Astrocyte of the hippocampus (primary cell): ENCODE measurements at regions not wholly inside any gene's neighbourhood (a gene's known extent, or its start where the extent isn't known, plus 50 kb on each side); places are given as distances from the start of the nearest gene placed in this dataset.
"Not testable (repeated sequence)": the region's sequence is repeated elsewhere in the genome, so short reads cannot be mapped to it uniquely, and the experiment has no call there.

Experiments
- DNase-seq: peaks from one replicate; pipeline ENCODE4 v3.0.0; 2011; ENCODE audit warnings: low read depth, low spot score

DNA sequence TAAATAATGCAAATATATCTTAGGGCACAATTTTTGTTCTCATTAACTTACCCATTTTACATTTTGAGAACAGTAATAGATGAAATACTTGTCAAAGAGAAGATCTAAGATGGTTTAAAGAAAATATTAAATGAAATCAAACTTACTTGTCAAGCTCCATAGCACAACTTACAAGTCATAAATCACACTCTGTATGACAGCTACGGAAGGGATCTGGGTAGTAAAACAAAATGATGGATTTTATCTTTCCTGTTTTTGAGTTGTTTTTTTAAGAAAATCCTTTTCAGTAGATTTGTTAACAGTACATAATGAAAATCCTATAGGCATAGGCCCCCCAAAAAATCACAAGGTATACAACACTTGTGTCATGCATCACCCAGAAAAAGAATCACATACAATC, 84.4 kb upstream of the ANTXRL start:
- not testable (repeated sequence) for DNase-seq

DNA sequence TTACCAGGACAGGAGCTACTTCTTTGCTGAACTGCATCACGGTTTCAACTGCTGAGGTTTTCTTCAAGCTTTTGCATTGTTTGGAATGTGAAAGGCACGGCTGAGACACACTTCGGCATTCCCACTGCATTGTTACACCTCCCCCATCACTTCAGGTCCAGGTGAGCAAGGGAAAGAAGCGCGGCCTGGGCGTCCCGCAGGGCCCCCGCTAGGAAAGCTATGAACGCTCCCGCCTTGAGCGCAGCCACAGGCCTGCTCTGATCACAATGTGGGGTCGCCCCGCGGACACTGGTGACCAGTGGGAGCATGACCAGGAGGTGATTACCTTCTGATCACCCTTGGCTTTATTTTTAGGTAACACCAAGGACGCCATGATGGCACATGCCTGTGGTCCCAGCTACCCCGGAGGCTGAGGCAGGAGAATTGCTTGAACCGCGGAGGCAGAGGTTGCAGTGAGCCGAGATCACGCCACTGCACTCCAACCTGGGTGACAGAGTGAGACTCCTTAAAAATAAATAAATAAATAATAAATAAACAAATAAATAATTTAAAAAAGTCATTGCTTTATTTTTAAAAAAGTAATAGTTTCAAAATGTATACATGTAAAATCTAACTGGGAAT, 82.2 kb upstream of the ANTXRL start:
- DNase-seq, result not testable (repeated sequence)

DNA sequence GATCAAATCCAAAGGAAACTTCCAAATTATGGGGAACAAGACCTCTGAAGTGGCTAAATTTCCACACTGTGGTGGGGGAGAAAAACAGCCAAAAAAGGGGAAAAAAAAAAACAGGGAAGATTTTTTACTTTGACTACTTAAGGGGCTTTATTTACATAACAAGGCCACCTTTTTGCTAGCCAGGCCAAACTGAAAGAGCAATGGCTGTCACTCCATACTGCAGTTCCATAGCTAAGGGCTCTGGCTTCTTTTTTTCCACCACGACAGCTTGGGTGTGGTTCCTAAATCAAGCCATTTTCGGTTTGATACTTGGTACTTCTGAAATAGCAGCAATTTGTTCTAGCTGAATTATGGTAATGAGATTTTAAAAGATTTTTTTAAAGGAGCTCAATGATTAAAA, 76.4 kb upstream of the ANTXRL start:
- DNase-seq, result not testable (repeated sequence)

DNA sequence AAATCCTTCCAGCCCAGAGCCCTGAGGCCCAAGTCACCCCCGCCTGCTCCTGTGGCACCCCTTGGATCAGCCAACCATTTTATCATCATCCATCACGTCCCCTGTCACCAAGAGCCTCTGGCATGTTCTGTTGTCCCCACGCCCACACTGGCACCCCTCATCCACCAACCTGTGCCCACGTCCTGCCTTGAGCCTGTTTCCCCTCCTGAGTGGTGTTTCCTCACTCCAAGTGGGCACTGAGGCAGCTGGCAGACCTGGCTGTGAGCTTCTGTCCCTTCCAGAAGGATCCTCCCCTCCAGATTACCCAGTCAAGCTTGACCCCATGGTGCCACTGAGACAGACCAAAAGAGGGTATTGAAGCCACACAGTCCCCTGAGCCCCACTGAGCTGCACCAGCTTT, 71.4 kb upstream of the ANTXRL start:
- no peak for DNase-seq

DNA sequence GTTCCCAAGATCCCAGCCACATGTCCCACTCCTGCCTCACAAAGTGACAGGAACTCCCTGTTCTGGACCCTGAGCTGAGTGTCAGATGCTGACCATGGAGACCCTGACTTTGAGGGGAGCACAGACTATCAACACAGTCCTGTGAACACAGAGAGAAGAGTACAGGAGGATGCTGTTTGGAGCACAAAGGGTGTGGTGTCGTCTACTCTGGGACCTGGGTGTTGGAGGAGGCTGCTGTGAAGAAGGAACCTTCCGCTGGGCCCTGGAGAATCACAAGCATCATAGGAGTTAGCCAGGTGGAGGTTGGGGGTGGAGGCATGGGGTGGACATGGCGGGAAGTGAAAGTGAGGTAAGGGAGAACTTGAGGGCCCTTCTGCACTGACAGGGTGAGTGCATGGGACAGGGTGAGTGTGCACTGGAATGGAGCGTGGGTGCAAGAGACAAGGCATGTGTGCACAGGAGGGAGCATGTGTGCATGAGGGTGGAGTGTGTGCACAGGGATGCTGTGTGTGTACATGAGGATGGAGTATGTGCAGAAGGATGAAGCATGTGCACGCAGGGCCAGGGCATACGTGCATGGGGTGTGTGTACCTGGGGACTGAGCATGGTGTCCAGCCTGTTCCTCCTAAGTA, 70.7 kb upstream of the ANTXRL start:
- no peak for DNase-seq

DNA sequence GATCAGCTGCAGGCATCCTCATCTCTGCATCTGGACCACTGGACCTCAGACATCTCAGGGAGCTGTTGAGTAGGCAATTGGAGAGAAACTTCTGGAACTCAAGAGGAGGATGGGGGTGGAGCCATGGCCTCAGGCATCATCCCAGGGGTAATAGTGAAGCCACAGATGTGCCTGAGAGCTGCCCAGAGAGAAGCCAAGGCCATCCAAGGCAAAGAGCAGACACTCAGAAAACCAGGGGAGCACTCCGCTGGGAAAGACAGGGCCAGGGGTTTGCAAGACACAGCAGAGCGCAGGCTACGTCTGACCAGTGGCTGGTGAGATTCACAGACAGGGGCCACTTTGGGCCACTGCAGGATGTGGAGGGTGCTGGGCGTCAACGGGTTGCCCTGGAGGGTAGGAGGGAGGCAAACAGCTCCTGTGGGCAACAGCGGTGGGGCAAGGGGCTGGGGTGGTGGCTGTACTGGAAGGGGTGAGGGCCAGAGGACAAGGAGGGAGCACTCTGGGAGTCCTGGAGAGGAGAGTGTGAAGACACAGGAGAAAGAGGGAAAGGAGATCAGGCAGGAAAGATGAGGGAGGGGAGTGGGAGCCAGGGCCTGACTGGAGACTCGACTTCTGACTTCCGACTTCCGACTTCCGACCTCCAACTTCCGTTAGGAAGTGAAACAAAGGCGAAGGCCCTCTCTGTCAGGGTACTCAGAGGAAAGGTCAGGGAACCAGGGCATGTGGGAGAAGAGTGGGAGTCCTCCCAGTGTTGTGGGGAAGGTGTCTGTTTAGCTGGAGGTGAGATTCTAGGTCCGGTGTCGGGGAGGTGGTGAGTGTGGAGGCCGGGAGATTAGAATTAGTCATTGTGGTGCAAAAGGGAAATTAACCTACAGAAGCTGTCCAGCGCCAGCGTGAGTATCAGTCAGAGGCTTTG, 69.7 kb upstream of the ANTXRL start:
- no peak for DNase-seq

DNA sequence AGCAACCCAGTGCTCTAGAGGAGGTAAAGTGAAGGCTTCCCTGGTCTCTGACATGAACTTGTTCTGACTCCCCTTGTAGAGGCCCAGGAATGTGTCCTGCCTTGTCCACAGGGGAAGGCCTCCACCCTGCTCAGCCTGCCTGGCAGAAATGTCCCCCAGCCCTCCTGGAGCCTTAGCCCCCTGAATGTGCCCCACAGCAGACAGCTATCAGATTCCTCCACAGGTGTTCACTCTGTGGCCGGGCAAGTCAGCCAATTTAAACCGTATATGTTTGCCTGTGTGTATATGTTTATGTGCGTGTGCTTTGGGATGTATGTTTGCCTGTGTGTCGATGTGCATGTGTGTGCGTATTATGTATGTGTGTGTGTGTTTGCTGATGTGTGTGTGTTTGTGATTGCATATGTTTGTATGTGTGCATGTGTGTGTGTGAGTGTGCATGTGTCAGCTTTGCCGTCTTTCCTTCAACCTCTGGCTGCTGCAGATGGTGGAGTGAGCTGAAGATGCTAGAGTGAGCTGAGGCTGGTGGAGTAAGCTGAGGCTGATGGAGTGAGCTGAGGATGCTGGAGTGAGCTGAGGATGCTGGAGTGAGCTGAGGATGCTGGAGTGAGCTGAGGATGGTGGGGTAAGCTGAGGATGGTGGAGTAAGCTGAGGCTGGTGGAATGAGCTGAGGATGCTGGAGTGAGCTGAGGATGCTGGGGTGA, 68.9 kb upstream of the ANTXRL start:
- DNase-seq, result no peak

DNA sequence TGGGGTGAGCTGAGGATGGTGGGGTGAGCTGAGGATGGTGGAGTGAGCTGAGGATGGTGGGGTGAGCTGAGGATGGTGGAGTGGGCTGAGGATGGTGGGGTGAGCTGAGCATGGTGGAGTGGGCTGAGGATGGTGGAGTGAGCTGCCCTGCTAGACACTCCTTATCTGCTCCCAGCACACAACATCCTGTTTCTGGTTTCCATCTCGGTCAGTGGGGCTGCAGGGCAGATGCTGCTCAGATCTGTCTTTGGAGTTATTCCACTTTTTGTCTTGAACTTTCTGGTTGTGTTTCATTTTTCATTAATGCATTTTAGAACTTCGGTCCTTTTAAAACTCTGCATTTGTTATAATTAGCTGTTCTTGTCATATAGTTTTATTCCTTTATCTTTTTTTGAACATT, 67.9 kb upstream of the ANTXRL start:
- no peak for DNase-seq

DNA sequence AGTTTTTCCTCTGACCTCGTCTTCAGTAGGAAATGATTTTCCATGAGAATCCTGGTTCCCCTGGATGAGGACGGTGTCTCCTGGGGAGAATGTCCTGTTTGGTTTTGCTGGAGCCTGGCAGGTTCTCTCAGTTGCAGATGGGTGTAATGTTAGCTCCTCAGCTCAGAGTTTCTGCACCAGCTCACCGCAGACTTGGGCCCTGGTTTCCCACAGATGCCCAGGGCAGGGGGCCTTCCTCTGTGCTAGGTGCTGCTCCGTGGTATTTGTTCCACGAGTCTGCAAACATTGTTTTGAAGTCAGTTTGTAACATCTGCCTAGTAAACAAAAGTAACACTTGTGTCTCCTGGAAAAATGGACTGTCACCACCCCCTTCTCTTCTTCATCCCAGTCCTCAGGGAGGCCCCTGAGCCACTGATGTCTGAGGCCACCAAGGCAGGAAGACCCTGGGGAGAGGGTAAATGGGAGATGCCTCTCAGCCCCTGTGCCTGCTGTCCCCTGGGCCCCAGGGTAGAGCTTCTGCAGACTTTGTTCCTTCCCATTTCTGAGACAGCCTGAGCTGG, 67.3 kb upstream of the ANTXRL start:
- not testable (repeated sequence) for DNase-seq

DNA sequence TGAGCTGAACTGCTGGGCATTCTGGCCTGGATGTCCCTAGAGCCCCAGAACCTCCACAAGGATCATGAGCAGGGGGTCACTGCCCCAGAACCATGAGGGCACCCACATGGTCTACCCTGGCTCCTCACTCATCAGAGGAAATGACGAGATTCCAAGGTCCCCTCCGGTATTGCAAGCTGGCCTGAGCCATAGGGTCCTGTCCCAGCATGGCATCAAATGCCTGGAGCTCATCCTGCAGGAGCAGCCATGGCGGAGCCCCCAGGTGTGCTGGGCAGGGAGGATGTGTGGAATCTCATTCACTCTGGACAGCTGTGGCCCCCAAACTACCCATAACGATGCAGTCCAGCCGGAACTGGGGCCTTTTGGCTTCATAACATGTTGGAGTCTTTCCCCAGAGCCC, 66.6 kb upstream of the ANTXRL start:
- no peak for DNase-seq

DNA sequence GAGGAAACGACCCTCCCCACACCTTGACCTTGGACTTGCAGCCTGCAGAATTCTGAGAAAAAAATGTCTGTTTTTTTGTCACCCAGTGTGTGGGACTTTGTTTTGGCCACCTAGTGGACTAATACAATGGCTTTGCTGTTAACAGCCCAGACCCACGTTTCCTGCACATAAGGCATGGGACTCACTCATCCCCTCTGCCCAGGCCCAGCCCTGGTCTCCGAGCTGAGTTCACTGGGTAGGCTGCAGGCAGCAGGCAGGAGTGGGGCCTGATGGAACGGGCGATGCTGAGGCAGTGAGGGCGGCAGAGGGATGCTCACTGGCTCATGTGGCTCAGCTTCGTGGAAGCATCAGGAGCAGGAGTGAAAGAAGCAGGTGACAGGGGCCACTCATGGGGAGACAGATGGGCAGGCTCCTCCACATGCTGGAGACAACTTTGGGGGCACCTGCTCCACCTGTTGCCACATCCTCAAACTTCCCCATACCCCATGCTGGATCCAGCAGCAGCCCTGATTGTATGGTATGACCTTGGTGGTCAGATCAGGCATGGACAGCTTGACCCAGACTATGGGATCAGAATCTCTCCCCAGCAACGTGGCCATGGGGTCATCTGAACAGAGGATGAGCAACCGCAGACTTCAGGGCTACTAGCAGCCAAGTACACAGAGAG, 65.8 kb upstream of the ANTXRL start:
- DNase-seq, result no peak

DNA sequence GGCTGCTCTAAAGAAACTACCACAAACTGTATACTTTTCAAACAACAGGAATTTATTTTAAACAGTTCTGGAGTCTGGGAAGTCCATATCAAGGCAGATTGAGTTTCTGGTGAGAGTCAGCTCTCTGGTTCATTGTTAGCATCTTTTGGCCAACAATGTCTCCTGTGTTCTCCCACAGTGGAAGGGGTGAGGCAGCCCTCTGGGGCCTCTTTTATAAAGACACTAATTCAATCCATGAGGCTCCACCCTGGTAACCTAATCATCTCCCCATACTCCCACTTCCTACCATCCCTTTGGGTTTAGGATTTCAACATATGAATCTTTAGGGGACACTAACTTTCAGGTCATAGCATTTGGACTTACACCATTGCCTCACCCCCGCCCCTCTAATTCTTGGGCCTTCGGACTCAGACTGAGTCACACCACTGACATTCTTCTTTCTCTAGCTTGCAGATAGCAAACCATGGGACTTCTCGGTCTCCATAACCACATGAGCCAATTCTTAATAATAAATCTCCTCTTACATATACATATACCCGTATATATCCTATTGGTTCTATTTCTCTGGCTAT, 64.3 kb upstream of the ANTXRL start:
- no peak for DNase-seq

DNA sequence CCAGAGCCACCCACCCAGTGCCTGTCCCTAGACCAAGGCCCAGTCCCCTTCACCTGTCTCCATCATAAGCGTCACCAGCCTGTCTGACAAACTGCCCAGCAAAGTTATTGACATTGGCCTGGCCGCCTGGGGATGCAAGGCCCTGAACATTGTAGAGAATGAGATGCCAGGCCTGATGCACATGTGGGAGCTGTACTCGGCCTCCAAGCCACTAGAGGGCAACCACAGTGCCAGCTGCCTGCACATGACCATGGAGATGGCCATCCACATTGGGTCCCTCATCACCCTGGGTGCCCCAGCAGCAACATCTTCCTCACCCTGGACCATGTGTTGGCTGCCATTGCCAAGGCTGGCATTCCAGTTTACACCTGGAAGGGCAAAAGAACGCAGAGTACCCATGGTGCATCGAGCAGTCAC, 63.7 kb upstream of the ANTXRL start:
- DNase-seq, result no peak

DNA sequence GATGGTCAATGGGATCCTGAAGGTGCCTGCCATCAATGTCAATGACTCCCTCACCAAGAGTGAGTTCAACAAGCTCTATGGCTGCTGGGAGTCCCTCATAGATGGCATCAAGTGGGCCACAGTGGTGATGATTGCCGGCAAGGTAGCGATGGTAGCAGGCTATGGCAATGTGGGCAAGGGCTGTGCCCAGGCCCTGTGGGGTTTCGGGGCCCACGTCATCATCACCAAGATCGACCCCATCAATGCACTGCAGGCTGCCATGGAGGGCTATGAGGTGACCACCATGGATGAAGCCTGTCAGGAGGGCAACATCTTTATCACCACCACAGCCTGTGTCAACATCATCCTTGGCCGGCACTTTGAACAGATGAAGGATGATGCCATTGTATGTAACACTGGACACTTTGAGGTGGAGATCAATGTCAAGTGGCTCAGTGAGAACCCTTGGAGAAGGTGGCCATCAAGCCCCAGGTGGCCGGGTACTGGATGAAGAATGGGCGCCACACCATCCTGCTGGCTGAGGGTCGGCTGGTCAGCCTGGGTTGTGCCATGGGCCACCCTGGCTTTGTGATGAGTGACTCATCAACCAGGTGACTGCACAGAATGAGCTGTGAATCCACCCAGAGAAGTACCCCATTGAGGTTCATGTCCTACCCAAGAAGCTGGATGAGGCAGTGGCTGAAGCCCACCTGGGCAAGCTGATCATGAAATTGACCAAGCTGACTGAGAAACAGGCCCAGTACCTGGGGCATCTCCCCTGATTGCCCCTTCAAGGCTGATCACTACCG, 63.0 kb upstream of the ANTXRL start:
- no peak for DNase-seq

DNA sequence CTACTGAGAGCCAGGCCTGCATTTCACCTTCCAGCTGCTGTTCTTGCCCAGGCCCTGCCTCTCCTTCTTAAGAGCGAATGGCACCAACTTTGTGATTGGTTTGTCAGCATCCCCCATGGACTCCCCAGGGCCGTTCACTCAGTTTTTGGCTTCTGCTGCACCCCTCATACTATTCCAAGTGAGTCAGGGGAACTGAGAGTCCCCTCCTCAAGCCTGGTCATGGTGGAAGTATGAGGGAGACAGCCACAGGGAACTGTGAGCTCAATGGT, 62.4 kb upstream of the ANTXRL start:
- DNase-seq, result no peak

DNA sequence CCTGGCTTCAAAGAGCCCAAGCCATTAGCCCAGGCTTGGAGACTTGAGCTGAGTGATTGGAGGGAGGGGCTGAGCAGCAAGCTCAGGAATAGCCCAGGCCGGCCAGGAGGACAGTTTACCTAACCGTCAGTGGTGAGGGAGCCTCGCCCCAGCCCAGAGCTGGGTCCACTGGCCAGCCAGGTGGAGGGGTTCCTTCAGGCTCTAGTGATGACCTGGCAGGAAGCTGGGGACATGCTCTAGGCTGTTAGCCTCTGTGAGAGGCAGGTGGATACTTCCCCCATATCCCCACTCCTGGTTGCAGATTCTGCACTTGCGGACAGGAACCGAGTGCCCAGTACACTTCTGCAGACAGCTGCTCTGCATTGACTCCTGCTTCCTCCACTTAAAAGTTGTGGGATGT, 61.2 kb upstream of the ANTXRL start:
- no peak for DNase-seq

DNA sequence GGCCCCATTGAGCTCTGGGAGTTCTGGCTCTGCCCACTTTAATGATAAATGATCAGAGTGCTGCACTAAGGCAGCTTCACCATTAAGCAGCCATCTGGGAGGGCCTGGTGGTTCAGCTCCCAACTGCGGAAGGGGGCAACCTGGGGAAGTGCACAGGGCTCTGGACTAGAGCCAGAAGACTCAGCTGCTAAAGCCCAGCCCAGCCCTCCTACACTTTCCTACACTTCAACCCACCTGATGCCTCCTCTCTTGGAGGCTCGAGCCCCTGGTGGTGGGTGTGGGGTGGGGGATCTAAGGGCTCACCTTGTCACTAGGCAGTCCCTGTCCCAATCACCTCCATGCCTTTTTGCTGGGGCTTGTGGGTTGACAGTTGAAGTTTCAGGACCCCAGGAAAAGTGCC, 60.6 kb upstream of the ANTXRL start:
- no peak for DNase-seq

DNA sequence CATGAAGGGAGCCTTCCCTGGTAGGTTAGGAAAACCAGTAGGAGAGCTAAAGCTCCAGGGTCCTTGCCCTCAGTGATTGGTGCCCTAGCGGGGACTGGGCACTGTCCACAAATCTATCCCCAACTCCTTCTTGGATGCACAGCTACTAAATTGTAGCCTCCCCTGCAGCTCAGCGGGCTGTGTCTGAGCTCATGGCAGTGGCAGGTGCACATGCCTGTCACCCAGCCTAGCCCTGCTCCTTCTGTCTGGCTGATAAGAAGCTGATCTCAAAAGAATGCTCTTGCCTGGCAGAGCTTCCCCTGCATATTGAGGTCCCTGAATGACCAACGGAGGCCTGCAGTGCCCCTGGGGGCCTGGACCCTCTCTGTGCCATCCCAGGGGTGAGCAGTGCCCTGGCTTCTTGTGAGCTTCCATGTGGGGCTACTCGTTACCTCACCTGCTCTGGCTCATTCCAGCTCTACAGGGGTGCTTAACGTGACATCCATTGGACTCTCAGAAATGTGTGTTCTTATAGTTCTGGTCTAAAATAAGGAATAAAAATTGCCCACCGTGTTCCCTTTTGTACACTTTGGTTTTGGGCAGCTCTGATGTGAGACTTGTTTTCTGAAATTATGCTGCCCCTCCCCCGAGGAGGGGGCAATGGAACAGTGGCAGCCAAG, 59.8 kb upstream of the ANTXRL start:
- no peak for DNase-seq

DNA sequence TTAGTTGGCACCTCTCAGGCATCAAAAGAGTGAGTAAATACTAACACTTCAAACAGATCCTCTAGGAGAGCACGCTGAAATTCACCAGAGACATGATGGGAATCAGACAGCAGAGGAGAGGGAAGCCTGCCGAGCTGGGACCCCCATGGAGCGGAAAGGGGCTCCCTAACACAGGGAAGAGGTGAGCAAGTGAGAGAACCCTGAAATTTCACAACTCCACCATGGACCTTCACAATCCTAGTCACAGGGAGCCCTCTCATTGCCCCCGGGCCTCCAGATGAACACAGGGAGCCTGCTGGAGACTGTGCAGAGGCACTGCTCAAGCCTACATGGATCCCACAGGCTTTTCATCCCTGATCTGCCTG, 59.2 kb upstream of the ANTXRL start:
- DNase-seq, result no peak
